Sigmoid colon (tissue), 3 donors: ENCODE measurements at regions not wholly inside any gene's neighbourhood (a gene's known extent, or its start where the extent isn't known, plus 50 kb on each side); places are given as distances from the start of the nearest gene placed in this dataset.

Experiments
- POLR2A ChIP-seq, 2 donors: fragments of 450-650 bp; IDR thresholded peaks; one replicate each; pipeline ENCODE4 v1.6.1; 2016; ENCODE audit warnings: antibody characterized with exemption in 2 of 2, mild to moderate bottlenecking in 2 of 2, moderate library complexity in 2 of 2
- TF ChIP-seq, protein P1 (sequence below), 4 experiments: fragments of 450-650 bp in 3 of 4; fragments of 200-600 bp in 1 of 4; IDR thresholded peaks; one replicate each; pipeline ENCODE4 v1.5.1; 2016 to 2019; ENCODE audit warnings: antibody characterized with exemption in 4 of 4, mild to moderate bottlenecking in 3 of 4, moderate library complexity in 2 of 4

DNA sequence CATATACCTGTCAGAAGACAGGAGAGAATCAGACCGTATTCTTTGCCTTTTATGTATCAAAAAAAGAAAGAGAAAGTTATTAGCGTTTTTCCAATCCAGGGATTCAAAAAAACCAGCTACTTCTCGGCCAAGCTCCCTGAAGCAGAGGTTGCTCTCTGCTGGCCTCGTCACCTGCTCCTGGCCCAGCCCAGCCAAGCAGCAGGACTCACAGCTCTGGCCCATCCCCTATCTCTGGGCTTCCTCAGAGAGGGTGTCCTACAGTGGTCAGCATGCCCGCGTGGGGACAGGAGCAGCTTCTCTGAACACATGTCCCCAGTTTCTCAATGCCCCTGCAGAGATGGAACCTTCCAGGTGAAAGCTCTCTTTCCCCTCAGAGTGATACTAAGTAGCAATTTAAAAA, 209.0 kb downstream of the URI1 start:
- no peak for TF ChIP-seq POLR2A (IDR thresholded peaks at IDR 0.05)
- TF ChIP-seq, protein P1, sequence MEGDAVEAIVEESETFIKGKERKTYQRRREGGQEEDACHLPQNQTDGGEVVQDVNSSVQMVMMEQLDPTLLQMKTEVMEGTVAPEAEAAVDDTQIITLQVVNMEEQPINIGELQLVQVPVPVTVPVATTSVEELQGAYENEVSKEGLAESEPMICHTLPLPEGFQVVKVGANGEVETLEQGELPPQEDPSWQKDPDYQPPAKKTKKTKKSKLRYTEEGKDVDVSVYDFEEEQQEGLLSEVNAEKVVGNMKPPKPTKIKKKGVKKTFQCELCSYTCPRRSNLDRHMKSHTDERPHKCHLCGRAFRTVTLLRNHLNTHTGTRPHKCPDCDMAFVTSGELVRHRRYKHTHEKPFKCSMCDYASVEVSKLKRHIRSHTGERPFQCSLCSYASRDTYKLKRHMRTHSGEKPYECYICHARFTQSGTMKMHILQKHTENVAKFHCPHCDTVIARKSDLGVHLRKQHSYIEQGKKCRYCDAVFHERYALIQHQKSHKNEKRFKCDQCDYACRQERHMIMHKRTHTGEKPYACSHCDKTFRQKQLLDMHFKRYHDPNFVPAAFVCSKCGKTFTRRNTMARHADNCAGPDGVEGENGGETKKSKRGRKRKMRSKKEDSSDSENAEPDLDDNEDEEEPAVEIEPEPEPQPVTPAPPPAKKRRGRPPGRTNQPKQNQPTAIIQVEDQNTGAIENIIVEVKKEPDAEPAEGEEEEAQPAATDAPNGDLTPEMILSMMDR (IDR thresholded peaks at IDR 0.05): no peak
